Tibial nerve (tissue), 4 donors: ENCODE measurements at regions not wholly inside any gene's neighbourhood (a gene's known extent, or its start where the extent isn't known, plus 50 kb on each side); places are given as distances from the start of the nearest gene placed in this dataset.

Source experiments
- DNase-seq, 2 donors: peaks; one replicate each; pipeline ENCODE4 v3.0.0-alpha.2; 2019; ENCODE audit warnings: low spot score in 2 of 2
- H3K27ac ChIP-seq, 4 donors: fragments of 200-600 bp; sonication (generic) in 3 of 4; one replicate each; pipeline ENCODE4 v1.5.1; 2017 to 2019; ENCODE audit warnings: mild to moderate bottlenecking in 1 of 4
- H3K27me3 ChIP-seq, 2 donors: fragments of 200-600 bp; sonication (generic) in 1 of 2; one replicate each; pipeline versions ENCODE4 v1.5.1 to v1.6.0; 2017 to 2019
- H3K36me3 ChIP-seq, 3 donors: fragments of 200-600 bp; sonication (generic); one replicate each; pipeline ENCODE4 v1.5.1; 2018 to 2019
- H3K4me1 ChIP-seq, 4 donors: fragments of 200-600 bp; sonication (generic) in 3 of 4; one replicate each; pipeline ENCODE4 v1.5.1; 2017 to 2019
- H3K4me3 ChIP-seq, 4 donors: fragments of 200-600 bp; sonication (generic) in 3 of 4; one replicate each; pipeline ENCODE4 v1.5.1; 2017 to 2019; ENCODE audit warnings: mild to moderate bottlenecking in 1 of 4, moderate library complexity in 1 of 4
- H3K9me3 ChIP-seq, 4 donors: fragments of 200-600 bp; sonication (generic) in 3 of 4; one replicate each; pipeline ENCODE4 v1.5.1; 2017 to 2019
- CTCF ChIP-seq, 5 experiments: fragments of 200-600 bp in 3 of 5; fragments of 450-650 bp in 2 of 5; sonication (generic) in 3 of 5; IDR thresholded peaks; one replicate each; pipeline ENCODE4 v1.5.1; 2016 to 2019; ENCODE audit warnings: antibody characterized with exemption in 5 of 5, mild to moderate bottlenecking in 3 of 5, moderate library complexity in 2 of 5
- EP300 ChIP-seq, 2 donors: sonication (generic); formaldehyde crosslinking; IDR thresholded peaks; one replicate each; pipeline ENCODE4 v1.6.1; 2017; ENCODE audit warnings: antibody characterized with exemption in 2 of 2, mild to moderate bottlenecking in 1 of 2
- POLR2A ChIP-seq, 2 donors: fragments of 450-650 bp; IDR thresholded peaks; one replicate each; pipeline ENCODE4 v1.6.1; 2017; ENCODE audit warnings: antibody characterized with exemption in 2 of 2, mild to moderate bottlenecking in 2 of 2, moderate library complexity in 2 of 2
- WGBS, 2 donors: methylation state at CpG; one replicate each; pipeline ENCODE4 v1.1.5; 2018; 5-methylcytosine and 5-hydroxymethylcytosine counted together

GRCh38 chr4:4787421-4787820 is 72.0 kb upstream of the MSX1 start:
- Histone ChIP-seq H3K36me3 (no peaks in the 10 kb centered on the region), H3K27ac (no peak overlapping the region), H3K9me3 (peaks cover 0 to 26% (median 0%) of the 10 kb centered on the region in 4 donors), H3K4me1 (no peaks in the 10 kb centered on the region), H3K27me3 (no peaks in the 10 kb centered on the region), H3K4me3 (no peak overlapping the region)
- DNase-seq, result no peak
- TF ChIP-seq CTCF (IDR thresholded peaks at IDR 0.05), result no peak
- TF ChIP-seq POLR2A (IDR thresholded peaks at IDR 0.05), result no peak
- no peak for TF ChIP-seq EP300 (IDR thresholded peaks at IDR 0.05)
- 85% methylated on average over 3 of the region's 3 CpGs for WGBS, 2 donors

- DNase-seq, result no peak
- no peaks in the 10 kb centered on the region for H3K27me3 ChIP-seq
- no peak overlapping the region for H3K4me3 ChIP-seq
- peaks cover 0 to 24% (median 0%) of the 10 kb centered on the region in 4 donors for H3K9me3 ChIP-seq
- no peaks in the 10 kb centered on the region for H3K36me3 ChIP-seq
- WGBS, 2 donors, result 39 to 58% methylated on average over 5 of the region's 5 CpGs
- no peak overlapping the region for H3K27ac ChIP-seq
- TF ChIP-seq EP300 (IDR thresholded peaks at IDR 0.05) (no peak), CTCF (IDR thresholded peaks at IDR 0.05) (no peak), POLR2A (IDR thresholded peaks at IDR 0.05) (no peak)
- no peaks in the 10 kb centered on the region for H3K4me1 ChIP-seq
Observed at GRCh38 chr4:4784379-4784778, 75.1 kb upstream of the MSX1 start.

GRCh38 chr4:4783847-4784246 is 75.6 kb upstream of the MSX1 start:
- no peak for DNase-seq
- Histone ChIP-seq H3K4me3 (no peak overlapping the region), H3K36me3 (no peaks in the 10 kb centered on the region), H3K27ac (no peak overlapping the region), H3K27me3 (no peaks in the 10 kb centered on the region), H3K4me1 (no peaks in the 10 kb centered on the region), H3K9me3 (peaks cover 0 to 18% (median 0%) of the 10 kb centered on the region in 4 donors)
- TF ChIP-seq POLR2A (IDR thresholded peaks at IDR 0.05) (no peak), EP300 (IDR thresholded peaks at IDR 0.05) (no peak), CTCF (IDR thresholded peaks at IDR 0.05) (no peak)
- 52 to 71% methylated on average over 8 of the region's 8 CpGs for WGBS, 2 donors

GRCh38 chr4:4782969-4783368 is 76.5 kb upstream of the MSX1 start:
- 77 to 82% methylated on average over 8 of the region's 8 CpGs for WGBS, 2 donors
- H3K36me3 ChIP-seq, result no peaks in the 10 kb centered on the region
- no peaks in the 10 kb centered on the region for H3K4me1 ChIP-seq
- H3K4me3 ChIP-seq, result no peak overlapping the region
- peak in 1 of 2 donors; percentile 19 for DNase-seq
- TF ChIP-seq POLR2A (IDR thresholded peaks at IDR 0.05), result no peak
- peak in 1 of 2 donors; percentile 8 for TF ChIP-seq EP300 (IDR thresholded peaks at IDR 0.05)
- TF ChIP-seq CTCF (IDR thresholded peaks at IDR 0.05), result no peak
- no peak overlapping the region for H3K27ac ChIP-seq
- no peaks in the 10 kb centered on the region for H3K27me3 ChIP-seq
- peaks cover 0 to 15% (median 0%) of the 10 kb centered on the region in 4 donors for H3K9me3 ChIP-seq

GRCh38 chr4:4781936-4782707 is 77.3 kb upstream of the MSX1 start:
- H3K27me3 ChIP-seq, result no peaks in the 10 kb centered on the region
- no peaks in the 10 kb centered on the region for H3K4me1 ChIP-seq
- no peak overlapping the region for H3K4me3 ChIP-seq
- TF ChIP-seq EP300 (IDR thresholded peaks at IDR 0.05) (no peak), POLR2A (IDR thresholded peaks at IDR 0.05) (no peak), CTCF (IDR thresholded peaks at IDR 0.05) (no peak)
- peaks cover 0 to 20% (median 0%) of the 10 kb centered on the region in 4 donors for H3K9me3 ChIP-seq
- no peaks in the 10 kb centered on the region for H3K36me3 ChIP-seq
- no peak overlapping the region for H3K27ac ChIP-seq
- no peak for DNase-seq
- WGBS, 2 donors, result 38 to 50% methylated on average over 14 of the region's 14 CpGs
